HEK293 (cell line): ENCODE measurements at regions not wholly inside any gene's neighbourhood (a gene's known extent, or its start where the extent isn't known, plus 50 kb on each side); places are given as distances from the start of the nearest gene placed in this dataset.

Experiments used
- CTCF ChIA-PET: fragments of 350-600 bp; formaldehyde crosslinking; extraction: SDS; loops from one replicate; lab custom pipeline; 2021; ENCODE audit warnings: antibody characterized with exemption; lab: Yijun Ruan, JAX
- POLR2A ChIA-PET: fragments of 300-600 bp; formaldehyde crosslinking; extraction: SDS; loops from one replicate; lab custom pipeline; 2020; ENCODE audit warnings: antibody characterized with exemption, inconsistent platforms; lab: Yijun Ruan, JAX
- H3K27ac ChIP-seq: fragments of 200-500 bp; sonication (Bioruptor generic); 2 replicates; pipeline ENCODE4 v1.5.1; 2014; ENCODE audit warnings: low read depth, low read length, control low read depth, inconsistent platforms; ENCODE audit errors: extremely low read depth
- H3K36me3 ChIP-seq, 2 experiments: fragments of 200-500 bp in 1 of 2; sonication (Bioruptor generic) in 1 of 2; 1 replicate in 1 of 2; 2 replicates in 1 of 2; pipeline ENCODE4 v1.5.1; 2014 to 2017; ENCODE audit warnings: inconsistent platforms in 2 of 2, low read length in 2 of 2; ENCODE audit not compliant: control insufficient read depth in 2 of 2, insufficient read depth in 1 of 2
- H3K4me1 ChIP-seq: fragments of 200-500 bp; sonication (Bioruptor generic); 2 replicates; pipeline ENCODE4 v1.5.1; 2014; ENCODE audit warnings: mild to moderate bottlenecking, low read length, inconsistent platforms; ENCODE audit not compliant: control insufficient read depth, insufficient read depth
- H3K4me3 ChIP-seq: 2 replicates; pipeline ENCODE4 v1.5.1; 2011; ENCODE audit warnings: low read depth, mild to moderate bottlenecking, control low read depth, low read length, moderate library complexity
- H3K9me3 ChIP-seq: fragments of 200-500 bp; sonication (Bioruptor generic); 2 replicates; pipeline ENCODE4 v1.5.1; 2014; ENCODE audit warnings: low read depth, low read length, inconsistent platforms; ENCODE audit not compliant: control insufficient read depth, insufficient read depth
- PATZ1 ChIP-seq: fragments of 450-650 bp; formaldehyde crosslinking; IDR thresholded peaks from 2 replicates; pipeline ENCODE4 v1.5.1; 2016; ENCODE audit warnings: missing biosample characterization, missing genetic modification characterization
- REST ChIP-seq: fragments of 450-650 bp; formaldehyde crosslinking; IDR thresholded peaks from 2 replicates; pipeline ENCODE4 v1.5.1; 2016; ENCODE audit warnings: missing biosample characterization, missing genetic modification characterization
- SCRT1 ChIP-seq: fragments of 450-650 bp; formaldehyde crosslinking; IDR thresholded peaks from 2 replicates; pipeline ENCODE4 v1.5.1; 2016; ENCODE audit warnings: missing biosample characterization, missing genetic modification characterization, borderline replicate concordance
- SP3 ChIP-seq: fragments of 450-650 bp; formaldehyde crosslinking; IDR thresholded peaks from 2 replicates; pipeline ENCODE4 v1.5.1; 2016; ENCODE audit warnings: missing biosample characterization, missing genetic modification characterization
- SP7 ChIP-seq: fragments of 450-650 bp; formaldehyde crosslinking; IDR thresholded peaks from 2 replicates; pipeline ENCODE4 v1.5.1; 2016; ENCODE audit warnings: missing biosample characterization, missing genetic modification characterization
- TRIM28 ChIP-seq: IDR thresholded peaks from 2 replicates; pipeline ENCODE4 v1.6.1; 2011; ENCODE audit warnings: low read length, control low read depth, borderline replicate concordance
- ZBTB11 ChIP-seq: fragments of 450-650 bp; formaldehyde crosslinking; conservative IDR thresholded peaks from 2 replicates; pipeline ENCODE4 v1.5.1; 2016; ENCODE audit warnings: low read depth, missing biosample characterization, missing genetic modification characterization
- ZBTB49 ChIP-seq: fragments of 450-650 bp; formaldehyde crosslinking; IDR thresholded peaks from 2 replicates; pipeline ENCODE4 v1.5.1; 2016; ENCODE audit warnings: missing biosample characterization, missing genetic modification characterization, low read depth
- ZEB2 ChIP-seq: fragments of 450-650 bp; formaldehyde crosslinking; IDR thresholded peaks from 2 replicates; pipeline ENCODE4 v1.5.1; 2016; ENCODE audit warnings: missing biosample characterization, missing genetic modification characterization
- ZNF202 ChIP-seq: fragments of 450-650 bp; formaldehyde crosslinking; IDR thresholded peaks from 2 replicates; pipeline ENCODE4 v1.5.1; 2016; ENCODE audit warnings: missing biosample characterization, missing genetic modification characterization, borderline replicate concordance
- ZNF280C ChIP-seq: fragments of 450-650 bp; formaldehyde crosslinking; IDR thresholded peaks from 2 replicates; pipeline ENCODE4 v1.5.1; 2016; ENCODE audit warnings: missing biosample characterization, missing genetic modification characterization
- ZNF350 ChIP-seq: fragments of 450-650 bp; formaldehyde crosslinking; IDR thresholded peaks from 2 replicates; pipeline ENCODE4 v1.5.0; 2017; ENCODE audit warnings: missing biosample characterization, mild to moderate bottlenecking, missing genetic modification characterization
- ZNF473 ChIP-seq: fragments of 450-650 bp; formaldehyde crosslinking; IDR thresholded peaks from 2 replicates; pipeline ENCODE4 v1.5.1; 2017; ENCODE audit warnings: missing biosample characterization, missing genetic modification characterization
- ZNF510 ChIP-seq: fragments of 450-650 bp; formaldehyde crosslinking; IDR thresholded peaks from 2 replicates; pipeline ENCODE4 v1.5.1; 2018; ENCODE audit warnings: mild to moderate bottlenecking, missing genetic modification characterization, missing biosample characterization; ENCODE audit not compliant: insufficient replicate concordance
- ZNF529 ChIP-seq: fragments of 450-650 bp; formaldehyde crosslinking; IDR thresholded peaks from 2 replicates; pipeline ENCODE4 v1.5.1; 2017; ENCODE audit warnings: missing genetic modification characterization, missing biosample characterization; ENCODE audit not compliant: insufficient replicate concordance
- ZNF548 ChIP-seq: fragments of 450-650 bp; formaldehyde crosslinking; IDR thresholded peaks from 2 replicates; pipeline ENCODE4 v1.5.1; 2016; ENCODE audit warnings: missing biosample characterization, missing genetic modification characterization
- ZNF560 ChIP-seq: fragments of 450-650 bp; formaldehyde crosslinking; IDR thresholded peaks from 2 replicates; pipeline ENCODE4 v1.5.1; 2017; ENCODE audit warnings: missing biosample characterization, missing genetic modification characterization, borderline replicate concordance
- ZNF561 ChIP-seq: fragments of 450-650 bp; IDR thresholded peaks from 2 replicates; pipeline ENCODE4 v1.5.1; 2018; ENCODE audit warnings: missing biosample characterization, missing genetic modification characterization, borderline replicate concordance
- ZNF645 ChIP-seq: fragments of 450-650 bp; formaldehyde crosslinking; IDR thresholded peaks from 2 replicates; pipeline ENCODE4; 2016; ENCODE audit warnings: missing biosample characterization, missing genetic modification characterization
- ZNF747 ChIP-seq: fragments of 450-650 bp; formaldehyde crosslinking; IDR thresholded peaks from 2 replicates; pipeline ENCODE4 v1.5.1; 2016; ENCODE audit warnings: missing biosample characterization, missing genetic modification characterization
- ZXDB ChIP-seq: fragments of 450-650 bp; formaldehyde crosslinking; IDR thresholded peaks from 2 replicates; pipeline ENCODE4 v1.5.1; 2016; ENCODE audit warnings: missing biosample characterization, missing genetic modification characterization

- CTCF ChIA-PET = no interaction called here
- POLR2A ChIA-PET = no interaction called here
- TF ChIP-seq ZXDB (tag by site-specific recombination) (no peak), ZBTB49 (tag by site-specific recombination) (no peak), ZNF280C (tag by site-specific recombination) (no peak), TRIM28 (no peak), SP3 (no peak), ZNF473 (tag by site-specific recombination) (no peak), ZNF529 (tag by site-specific recombination) (no peak), ZNF560 (tag by site-specific recombination) (no peak), ZNF510 (tag by site-specific recombination) (no peak)
- Histone ChIP-seq H3K4me3 (no peak overlapping the region), H3K9me3 (no peaks in the 10 kb centered on the region), H3K36me3 (no peaks in the 10 kb centered on the region), H3K27ac (no peak overlapping the region), H3K4me1 (no peaks in the 10 kb centered on the region)
These were observed 119.5 kb upstream of the PMCH start for GRCh38 chr12:102317155-102317554.

GRCh38 chr12:102316723-102317122 lies 119.1 kb upstream of the PMCH start:
- no peak overlapping the region for H3K4me3 ChIP-seq
- POLR2A ChIA-PET = no interaction called here
- no peak overlapping the region for H3K27ac ChIP-seq
- H3K4me1 ChIP-seq = no peaks in the 10 kb centered on the region
- CTCF ChIA-PET = no interaction called here
- no peaks in the 10 kb centered on the region for H3K36me3 ChIP-seq
- no peaks in the 10 kb centered on the region for H3K9me3 ChIP-seq
- TF ChIP-seq ZNF202 (tag by site-specific recombination) (no peak), REST (no peak), SP7 (tag by site-specific recombination) (no peak), ZNF350 (tag by site-specific recombination) (no peak), ZNF548 (tag by site-specific recombination) (no peak), SCRT1 (tag by site-specific recombination) (no peak), PATZ1 (no peak), ZEB2 (no peak), ZNF747 (tag by site-specific recombination) (no peak), ZBTB11 (tag by site-specific recombination) (no peak), ZNF645 (tag by site-specific recombination) (no peak), ZNF561 (no peak)
